Activated gamma-delta T cell treated with anti-CD3 and anti-CD28 coated beads, Interleukin-2, amount 50 U/mL, for 16 hours (primary cell): ENCODE measurements at regions not wholly inside any gene's neighbourhood (a gene's known extent, or its start where the extent isn't known, plus 50 kb on each side); places are given as distances from the start of the nearest gene placed in this dataset.

ENCODE experiments used
- DNase-seq: peaks from one replicate; pipeline ENCODE4 v3.0.0-alpha.2; 2020; ENCODE audit warnings: low read depth

GRCh38 chr12:107891967-107892366 is 117.5 kb downstream of the ASCL4 start:
- no peak for DNase-seq

DNA sequence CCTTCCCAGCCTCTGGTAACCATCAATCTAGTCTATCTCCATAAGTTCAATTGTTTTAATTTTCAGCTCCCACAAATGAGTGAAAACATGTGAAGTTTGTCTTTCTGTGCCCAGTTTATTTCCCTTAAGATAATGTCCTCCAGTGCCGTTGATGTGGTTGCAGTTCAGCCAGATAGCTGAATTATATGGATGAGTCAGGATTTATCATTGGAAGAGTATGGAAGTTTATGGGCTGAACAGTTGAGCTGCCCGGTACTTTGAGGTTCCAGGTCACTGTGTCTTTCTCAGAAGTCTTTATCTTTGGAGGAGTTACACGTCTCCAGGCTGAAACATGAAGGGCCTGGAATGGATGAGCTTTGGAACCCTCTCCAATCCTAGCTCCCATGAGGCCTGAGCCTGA is 120.1 kb downstream of the ASCL4 start:
- DNase-seq = no peak

DNA sequence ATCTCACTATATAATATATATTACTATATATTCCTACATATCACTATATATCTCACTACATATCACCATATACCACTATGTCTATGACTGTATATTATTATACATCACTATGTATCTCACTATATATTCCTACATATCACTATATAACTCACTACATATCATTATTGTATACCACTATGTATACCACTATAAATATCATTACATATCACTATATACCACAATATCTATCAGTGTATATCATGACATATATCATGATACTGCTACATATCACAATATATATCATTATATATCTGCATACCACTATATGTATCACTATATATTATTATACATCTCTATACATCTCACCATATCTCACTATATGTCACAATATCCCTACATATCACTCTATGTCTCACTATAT is 121.5 kb downstream of the ASCL4 start:
- DNase-seq = no peak

DNA sequence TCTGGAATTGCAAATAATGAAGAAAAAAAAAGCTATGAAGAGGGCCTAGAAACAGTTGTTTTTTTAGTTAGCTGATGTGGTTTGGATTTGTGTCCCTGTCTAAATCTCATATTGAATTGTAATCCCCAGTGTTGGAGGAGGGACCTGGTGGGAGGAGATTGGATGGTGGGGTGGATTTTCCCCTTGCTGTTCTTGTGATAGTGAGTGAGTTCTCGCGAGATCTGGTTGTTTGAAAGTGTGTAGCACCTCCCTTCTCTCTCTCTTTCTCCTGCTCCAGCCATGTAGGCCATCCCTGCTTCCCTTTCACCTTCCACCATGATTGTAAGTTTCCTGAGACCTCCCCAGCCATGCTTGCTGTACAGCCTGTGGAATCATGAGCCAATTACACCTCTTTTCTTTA is 126.1 kb downstream of the ASCL4 start:
- no peak for DNase-seq

DNA sequence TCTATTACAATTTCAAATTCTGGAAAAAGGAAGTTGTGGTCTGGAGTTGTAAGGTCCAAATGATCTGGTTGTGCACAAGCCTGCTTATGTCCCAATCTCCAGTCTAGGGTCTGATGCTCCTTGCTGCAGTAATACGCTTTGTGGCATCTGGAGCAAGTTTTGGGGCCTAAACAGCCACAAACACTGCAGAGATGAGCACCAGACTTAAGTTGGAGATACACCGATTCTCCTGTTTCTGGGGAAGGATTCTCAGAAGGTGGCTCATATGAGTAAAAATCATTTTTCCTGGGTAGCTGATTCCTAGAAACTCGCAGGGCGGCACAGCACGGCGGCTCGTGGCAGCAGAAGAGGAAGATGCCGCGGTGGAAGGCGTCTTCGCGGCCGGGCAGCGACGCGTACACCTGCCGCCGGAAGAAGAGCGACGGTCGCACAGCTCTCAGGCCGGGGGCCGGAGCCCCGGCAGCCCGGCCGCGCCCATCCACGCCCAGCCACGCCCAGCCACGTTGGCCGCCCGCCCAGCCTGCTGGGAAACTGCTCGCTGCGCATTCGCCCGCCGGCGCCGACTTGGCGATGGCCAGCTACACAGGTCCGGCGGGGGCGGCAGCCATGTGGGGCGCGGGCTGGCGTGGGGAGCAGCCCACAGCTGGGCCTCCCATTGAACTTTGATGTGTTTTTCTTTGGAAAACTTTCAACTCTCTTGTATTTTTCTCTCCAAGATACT is 129.0 kb downstream of the ASCL4 start:
- DNase-seq = no peak

DNA sequence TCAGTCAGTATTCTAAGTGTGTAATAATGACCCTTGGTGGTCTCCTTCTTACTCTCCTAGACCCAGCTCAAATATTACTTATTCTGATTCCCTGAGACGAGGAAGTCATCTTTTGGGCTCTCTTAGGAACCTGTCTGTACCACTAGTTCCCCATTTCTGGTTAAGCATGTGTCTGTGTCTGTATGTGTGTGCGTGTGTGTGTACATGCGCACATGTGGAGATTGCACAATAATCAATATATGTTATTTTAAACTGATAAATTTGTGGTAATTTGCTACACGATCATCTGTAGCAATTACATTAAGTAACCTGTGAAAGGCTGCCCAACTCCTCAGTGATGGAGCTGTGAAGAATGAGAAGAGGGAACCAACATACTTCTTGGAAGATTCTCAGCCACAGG is 132.2 kb downstream of the ASCL4 start:
- no peak for DNase-seq

- DNase-seq = peak; percentile 19
Observed at GRCh38 chr12:107912421-107913004, 138.0 kb downstream of the ASCL4 start.

GRCh38 chr12:107914460-107914977 is 140.0 kb downstream of the ASCL4 start:
- DNase-seq = no peak

DNA sequence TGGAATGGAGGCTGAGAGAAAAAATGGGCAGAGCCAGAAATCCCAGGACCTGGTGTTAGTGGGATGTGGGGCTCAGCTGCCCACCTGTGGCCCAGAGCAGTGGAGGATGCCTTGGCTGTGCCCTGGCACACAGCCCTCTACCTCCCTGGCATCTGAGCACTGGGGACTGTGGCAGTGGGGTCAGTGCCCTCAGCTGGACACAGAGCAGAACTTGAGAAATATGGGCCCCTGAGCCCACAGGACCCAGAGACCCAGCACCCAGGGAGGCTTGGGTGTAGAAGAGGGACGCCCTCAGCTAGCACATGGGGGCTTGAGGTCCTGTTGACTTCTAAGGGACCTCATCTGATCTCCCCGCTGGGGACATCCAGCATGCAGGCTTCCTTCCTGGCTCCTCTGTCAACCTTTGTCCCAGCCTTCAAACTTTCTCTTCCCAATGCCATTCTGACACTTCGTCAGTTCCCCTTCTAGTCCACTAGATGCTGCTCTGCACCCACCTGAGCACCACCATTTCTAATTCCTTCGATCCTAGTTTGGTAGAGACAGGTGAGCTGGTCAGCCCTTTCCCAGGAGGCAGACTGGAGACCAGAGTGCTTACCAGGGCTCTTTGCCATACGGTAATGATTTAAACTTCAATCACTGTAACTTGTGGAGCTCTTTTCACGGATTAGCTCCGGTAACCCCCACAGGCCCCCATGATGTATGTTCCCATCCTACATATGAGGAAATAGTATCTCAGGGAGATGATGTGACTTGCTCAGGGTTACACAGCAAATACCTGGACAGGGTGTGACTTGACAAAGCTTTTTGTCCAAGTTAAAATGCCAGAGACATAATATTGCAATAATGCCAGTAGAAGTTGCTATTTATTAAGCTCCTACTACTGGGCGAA is 143.7 kb downstream of the ASCL4 start:
- DNase-seq = no peak

- no peak for DNase-seq
Observed at GRCh38 chr12:107921062-107921461, 146.6 kb downstream of the ASCL4 start.

GRCh38 chr12:107925125-107925524 is 150.6 kb downstream of the ASCL4 start:
- DNase-seq = no peak

- no peak for DNase-seq
Observed at GRCh38 chr12:107929436-107929835, 154.9 kb downstream of the ASCL4 start.

DNA sequence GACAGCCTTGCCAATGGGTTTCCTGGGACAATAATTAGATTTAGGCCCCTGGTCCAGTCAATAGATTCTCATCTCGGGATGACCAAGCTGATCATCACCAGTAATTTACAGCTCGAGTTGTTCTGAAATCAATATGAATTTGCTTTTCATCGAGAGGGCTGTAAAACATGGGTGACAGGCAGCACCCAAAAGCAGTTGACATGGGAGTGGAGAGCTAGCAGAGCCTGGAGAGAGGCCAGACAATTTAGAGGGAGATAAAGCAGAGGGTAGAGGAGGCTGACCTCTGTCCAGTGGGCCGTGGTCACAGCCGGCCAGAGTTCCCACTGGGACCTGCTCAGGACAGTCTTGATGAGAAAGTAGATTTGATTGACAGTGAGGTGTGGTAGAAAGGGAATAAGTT is 157.3 kb downstream of the ASCL4 start:
- no peak for DNase-seq

DNA sequence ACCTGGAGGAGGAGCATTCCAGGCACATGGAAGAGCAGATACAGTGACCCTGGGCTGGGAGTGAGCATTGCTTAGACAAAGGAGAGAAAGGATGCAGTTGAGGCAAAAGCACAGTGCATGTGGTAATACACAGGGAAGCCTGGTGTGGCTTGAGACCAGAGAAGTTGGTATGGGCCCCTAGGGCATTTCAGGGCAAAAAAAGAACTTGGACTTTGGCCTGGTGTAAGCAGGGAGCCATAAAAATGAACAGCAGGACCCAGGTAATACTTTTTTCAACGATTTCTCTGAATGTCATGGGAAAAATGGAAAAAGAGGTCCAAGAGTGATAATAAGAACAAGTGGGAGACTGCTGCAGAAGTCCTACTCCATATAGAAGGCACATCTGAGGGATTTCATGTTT is 163.9 kb downstream of the ASCL4 start:
- DNase-seq = no peak

GRCh38 chr12:107948391-107948945 is 174.0 kb downstream of the ASCL4 start:
- no peak for DNase-seq

GRCh38 chr12:107951024-107951423 is 176.5 kb downstream of the ASCL4 start:
- no peak for DNase-seq

DNA sequence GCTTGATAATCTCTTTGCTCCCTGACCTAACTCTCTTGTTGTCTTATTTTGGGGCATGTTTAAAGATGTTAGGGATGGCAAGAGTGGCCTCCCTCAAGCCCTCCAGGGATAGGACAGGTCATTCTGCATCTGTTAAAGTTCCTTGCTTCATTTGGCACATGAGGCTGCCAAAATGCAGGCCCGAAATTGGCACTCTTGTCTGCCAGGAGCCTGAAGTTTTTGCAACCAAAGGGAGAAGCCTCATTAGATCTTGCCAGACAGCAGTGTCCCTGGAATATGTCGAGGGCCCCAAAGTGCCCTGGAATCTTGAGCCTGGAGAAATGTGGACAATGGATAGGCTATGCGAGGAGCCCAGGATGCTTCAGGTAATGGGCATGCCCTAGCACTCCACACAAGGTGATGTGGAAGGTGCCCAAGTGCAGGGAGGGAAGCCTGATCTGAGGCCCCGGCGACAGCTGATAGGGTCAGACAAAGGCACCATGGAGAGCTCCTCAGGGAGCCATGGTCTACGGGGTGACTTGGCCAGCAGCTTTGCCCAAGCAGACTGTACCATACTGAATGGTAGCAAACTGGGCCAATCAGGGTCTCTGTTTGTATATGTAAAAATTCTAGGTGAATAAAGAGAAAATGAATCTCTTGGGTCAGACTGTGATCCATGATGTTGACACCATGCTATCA is 173.0 kb upstream of the WSCD2 start:
- no peak for DNase-seq

DNA sequence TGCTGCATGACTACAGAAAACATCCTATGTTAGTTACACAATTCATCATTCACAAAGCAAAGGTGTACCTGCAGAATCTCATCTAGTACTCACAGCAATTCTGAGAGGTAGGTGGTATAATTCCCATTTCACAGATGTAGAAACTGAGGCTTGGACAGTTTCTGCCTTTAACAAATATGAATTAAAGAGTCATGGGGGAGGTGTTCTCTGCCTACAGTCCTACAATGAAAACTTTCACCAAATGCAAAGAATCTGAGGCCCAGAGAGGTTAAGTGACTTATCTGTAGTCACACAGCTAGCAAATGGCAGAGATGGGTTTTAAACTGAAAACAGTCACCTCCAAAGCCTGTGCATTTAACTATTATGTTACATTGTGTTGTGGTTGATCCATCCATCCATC is 171.6 kb upstream of the WSCD2 start:
- no peak for DNase-seq

DNA sequence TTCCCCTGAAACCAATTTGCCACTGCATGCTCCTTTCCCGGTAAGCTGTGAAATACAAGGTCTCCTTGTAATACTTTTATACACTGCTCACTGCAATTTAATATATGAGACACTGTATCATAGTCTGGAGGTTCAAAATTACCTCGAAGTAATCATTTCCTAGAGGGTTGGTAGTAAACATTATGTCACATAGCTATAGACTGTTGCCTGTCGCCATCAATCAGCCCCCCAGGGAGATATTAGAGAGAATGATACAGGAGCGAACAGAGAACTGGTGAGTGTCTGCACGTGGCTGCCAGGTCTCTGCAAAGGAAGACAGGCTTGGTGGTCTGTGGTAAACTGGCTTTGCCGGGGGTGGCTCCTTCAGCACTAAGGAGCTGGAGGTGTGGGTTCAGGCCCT is 165.5 kb upstream of the WSCD2 start:
- DNase-seq = no peak

GRCh38 chr12:107967170-107967569 is 161.9 kb upstream of the WSCD2 start:
- DNase-seq = no peak

- no peak for DNase-seq
Observed at GRCh38 chr12:107973950-107974349, 155.1 kb upstream of the WSCD2 start.

- DNase-seq = no peak
Observed at GRCh38 chr12:107976331-107976730, 152.8 kb upstream of the WSCD2 start.
